HS-27A (cell line): ENCODE measurements at regions not wholly inside any gene's neighbourhood (a gene's known extent, or its start where the extent isn't known, plus 50 kb on each side); places are given as distances from the start of the nearest gene placed in this dataset.
A peak's percentile ranks its signal among the peaks of the same experiment; 100 is the strongest.
"Not testable (repeated sequence)": the region's sequence is repeated elsewhere in the genome, so short reads cannot be mapped to it uniquely, and the experiment has no call there.

Source experiments
- DNase-seq: peaks from one replicate; pipeline ENCODE4 v3.0.0-alpha.2; 2012; ENCODE audit warnings: low read depth, missing footprints

- no peak for DNase-seq
Measured at GRCh38 chr3:163450698-163451097, 1627.6 kb downstream of the SI start.

GRCh38 chr3:163438760-163439159 lies 1639.5 kb downstream of the SI start:
- no peak for DNase-seq

GRCh38 chr3:163422671-163423070 lies 1655.6 kb downstream of the SI start:
- no peak for DNase-seq

GRCh38 chr3:163391407-163392181 lies 1686.7 kb downstream of the SI start:
- no peak for DNase-seq

- no peak for DNase-seq
Measured at GRCh38 chr3:163384383-163384782, 1693.9 kb downstream of the SI start.

- no peak for DNase-seq
Measured at GRCh38 chr3:163382183-163382582, 1696.1 kb downstream of the SI start.

- DNase-seq: no peak
Measured at GRCh38 chr3:163368168-163368567, 1710.1 kb downstream of the SI start.

- DNase-seq: no peak
Measured at GRCh38 chr3:163364717-163365116, 1713.6 kb downstream of the SI start.

GRCh38 chr3:163362151-163362550 lies 1716.1 kb downstream of the SI start:
- DNase-seq: no peak

GRCh38 chr3:163361357-163361878 lies 1716.9 kb downstream of the SI start:
- DNase-seq: not testable (repeated sequence)

- no peak for DNase-seq
Measured at GRCh38 chr3:163347944-163348343, 1730.4 kb downstream of the SI start.

GRCh38 chr3:163335429-163335828 lies 1742.9 kb downstream of the SI start:
- no peak for DNase-seq

- no peak for DNase-seq
Measured at GRCh38 chr3:163328680-163329079, 1749.6 kb downstream of the SI start.

- DNase-seq: no peak
Measured at GRCh38 chr3:163327086-163327485, 1751.2 kb downstream of the SI start.

- DNase-seq: peak; percentile 19
Measured at GRCh38 chr3:163315786-163316185, 1762.5 kb downstream of the SI start.

- no peak for DNase-seq
Measured at GRCh38 chr3:163306405-163306804, 1771.9 kb downstream of the SI start.

- no peak for DNase-seq
Measured at GRCh38 chr3:163273694-163274093, 1777.1 kb downstream of the OTOL1 start.

- DNase-seq: no peak
Measured at GRCh38 chr3:163266731-163267130, 1770.1 kb downstream of the OTOL1 start.

- no peak for DNase-seq
Measured at GRCh38 chr3:163261618-163262017, 1765.0 kb downstream of the OTOL1 start.

- DNase-seq: no peak
Measured at GRCh38 chr3:163261056-163261455, 1764.4 kb downstream of the OTOL1 start.

GRCh38 chr3:163218336-163218735 lies 1721.7 kb downstream of the OTOL1 start:
- no peak for DNase-seq

- no peak for DNase-seq
Measured at GRCh38 chr3:163213838-163214237, 1717.2 kb downstream of the OTOL1 start.

GRCh38 chr3:163196815-163197374 lies 1700.3 kb downstream of the OTOL1 start:
- DNase-seq: no peak

- no peak for DNase-seq
Measured at GRCh38 chr3:163196245-163196644, 1699.6 kb downstream of the OTOL1 start.
